ENCODE measurements at regions not wholly inside any gene's neighbourhood (a gene's known extent, or its start where the extent isn't known, plus 50 kb on each side); places are given as distances from the start of the nearest gene placed in this dataset.

GRCh38 chr5:13567819-13568218, 376.7 kb downstream of the DNAH5 start:
- TF ChIP-seq CTCF (IDR thresholded peaks at IDR 0.05) (no peak), POLR2AphosphoS5 (IDR thresholded peaks at IDR 0.05) (no peak)

Data from sigmoid colon (tissue), 4 donors.